ENCODE measurements at regions not wholly inside any gene's neighbourhood (a gene's known extent, or its start where the extent isn't known, plus 50 kb on each side); places are given as distances from the start of the nearest gene placed in this dataset.

GRCh38 chr5:3424946-3425345, 170.7 kb upstream of the IRX1 start:
- peaks cover 3% of the 10 kb centered on the region for H3K27me3 Mint-ChIP-seq
- POLR2A ChIA-PET, result no interaction called here
- intact Hi-C loops (cut with DNase I, micrococcal nuclease), result no loop called here
- no peak overlapping the region for H3K4me3 Mint-ChIP-seq
- ATAC-seq, result no peak
- no peak overlapping the region for H3K27ac Mint-ChIP-seq
- no peaks in the 10 kb centered on the region for H3K36me3 Mint-ChIP-seq (ENCODE audit: low read depth)
- no peak for DNase-seq
- CTCF ChIA-PET, result no interaction called here
- H3K4me1 Mint-ChIP-seq, result no peaks in the 10 kb centered on the region
- peaks cover 11% of the 10 kb centered on the region for H3K9me3 Mint-ChIP-seq (ENCODE audit: low read depth)

- ATAC-seq (no peak), DNase-seq (no peak)
- Mint-ChIP-seq H3K27me3 (peaks cover 2% of the 10 kb centered on the region), H3K36me3 (ENCODE audit: low read depth) (no peaks in the 10 kb centered on the region), H3K9me3 (ENCODE audit: low read depth) (peaks cover 7% of the 10 kb centered on the region), H3K4me1 (no peaks in the 10 kb centered on the region), H3K4me3 (no peak overlapping the region), H3K27ac (no peak overlapping the region)
- intact Hi-C loops (cut with DNase I, micrococcal nuclease), result no loop called here
- ChIA-PET CTCF (interaction anchor here (0.7 kb wide), 1 partner anchor 230 kb away, joined by 3 read pairs; no protein-coding TSS in a partner anchor), POLR2A (no interaction called here)
Observed at GRCh38 chr5:3417376-3417943, 178.2 kb upstream of the IRX1 start.

GRCh38 chr5:3414371-3414770, 181.3 kb upstream of the IRX1 start:
- ChIA-PET CTCF (no interaction called here), POLR2A (no interaction called here)
- Mint-ChIP-seq H3K27me3 (peaks cover 2% of the 10 kb centered on the region), H3K4me1 (peaks cover 4% of the 10 kb centered on the region), H3K36me3 (ENCODE audit: low read depth) (no peaks in the 10 kb centered on the region), H3K9me3 (ENCODE audit: low read depth) (peaks cover 8% of the 10 kb centered on the region), H3K27ac (no peak overlapping the region), H3K4me3 (no peak overlapping the region)
- intact Hi-C loops (cut with DNase I, micrococcal nuclease), result no loop called here
- ATAC-seq, result no peak
- DNase-seq, result no peak

GRCh38 chr5:3412146-3412545, 183.5 kb upstream of the IRX1 start:
- H3K27ac Mint-ChIP-seq, result no peak overlapping the region
- DNase-seq, result no peak
- intact Hi-C loops (cut with DNase I, micrococcal nuclease), result no loop called here
- H3K9me3 Mint-ChIP-seq (ENCODE audit: low read depth), result peaks cover 9% of the 10 kb centered on the region
- no peaks in the 10 kb centered on the region for H3K27me3 Mint-ChIP-seq
- ATAC-seq, result no peak
- H3K4me1 Mint-ChIP-seq, result peaks cover 4% of the 10 kb centered on the region
- POLR2A ChIA-PET, result no interaction called here
- H3K36me3 Mint-ChIP-seq (ENCODE audit: low read depth), result no peaks in the 10 kb centered on the region
- CTCF ChIA-PET, result no interaction called here
- H3K4me3 Mint-ChIP-seq, result no peak overlapping the region

- DNase-seq (no peak), ATAC-seq (no peak)
- Mint-ChIP-seq H3K9me3 (ENCODE audit: low read depth) (peaks cover 9% of the 10 kb centered on the region), H3K27me3 (no peaks in the 10 kb centered on the region), H3K4me1 (peaks cover 4% of the 10 kb centered on the region), H3K36me3 (ENCODE audit: low read depth) (no peaks in the 10 kb centered on the region), H3K4me3 (no peak overlapping the region), H3K27ac (no peak overlapping the region)
- CTCF ChIA-PET, result no interaction called here
- intact Hi-C loops (cut with DNase I, micrococcal nuclease), result no loop called here
- POLR2A ChIA-PET, result no interaction called here
Observed at GRCh38 chr5:3411363-3411762, 184.3 kb upstream of the IRX1 start.

GRCh38 chr5:3401635-3402034, 194.0 kb upstream of the IRX1 start:
- no peaks in the 10 kb centered on the region for H3K27me3 Mint-ChIP-seq
- intact Hi-C loops (cut with DNase I, micrococcal nuclease), result no loop called here
- H3K4me1 Mint-ChIP-seq, result no peaks in the 10 kb centered on the region
- no peaks in the 10 kb centered on the region for H3K36me3 Mint-ChIP-seq (ENCODE audit: low read depth)
- ChIA-PET CTCF (no interaction called here), POLR2A (no interaction called here)
- H3K27ac Mint-ChIP-seq, result no peak overlapping the region
- ATAC-seq, result no peak
- no peak for DNase-seq
- H3K9me3 Mint-ChIP-seq (ENCODE audit: low read depth), result peaks cover 18% of the 10 kb centered on the region
- no peak overlapping the region for H3K4me3 Mint-ChIP-seq

GRCh38 chr5:3400659-3401058, 195.0 kb upstream of the IRX1 start:
- CTCF ChIA-PET, result no interaction called here
- Mint-ChIP-seq H3K4me1 (no peaks in the 10 kb centered on the region), H3K27me3 (no peaks in the 10 kb centered on the region), H3K9me3 (ENCODE audit: low read depth) (peaks cover 14% of the 10 kb centered on the region), H3K4me3 (no peak overlapping the region), H3K27ac (no peak overlapping the region), H3K36me3 (ENCODE audit: low read depth) (no peaks in the 10 kb centered on the region)
- no peak for DNase-seq
- intact Hi-C loops (cut with DNase I, micrococcal nuclease), result no loop called here
- no peak for ATAC-seq
- POLR2A ChIA-PET, result no interaction called here

- ChIA-PET POLR2A (no interaction called here), CTCF (interaction anchor here (0.7 kb wide), 1 partner anchor 15 kb away, joined by 3 read pairs; no protein-coding TSS in a partner anchor)
- no peaks in the 10 kb centered on the region for H3K4me1 Mint-ChIP-seq
- ATAC-seq (no peak), DNase-seq (no peak)
- no peaks in the 10 kb centered on the region for H3K36me3 Mint-ChIP-seq (ENCODE audit: low read depth)
- no peak overlapping the region for H3K27ac Mint-ChIP-seq
- intact Hi-C loops (cut with DNase I, micrococcal nuclease), result no loop called here
- peaks cover 9% of the 10 kb centered on the region for H3K9me3 Mint-ChIP-seq (ENCODE audit: low read depth)
- H3K4me3 Mint-ChIP-seq, result no peak overlapping the region
- H3K27me3 Mint-ChIP-seq, result no peaks in the 10 kb centered on the region
Observed at GRCh38 chr5:3394891-3395599, 200.6 kb upstream of the IRX1 start.

- H3K4me3 Mint-ChIP-seq, result no peak overlapping the region
- no peak for ATAC-seq
- ChIA-PET POLR2A (no interaction called here), CTCF (interaction anchor here (0.8 kb wide), 1 partner anchor 10 kb away, joined by 3 read pairs; no protein-coding TSS in a partner anchor)
- DNase-seq, result no peak
- no peak overlapping the region for H3K27ac Mint-ChIP-seq
- no peaks in the 10 kb centered on the region for H3K36me3 Mint-ChIP-seq (ENCODE audit: low read depth)
- H3K4me1 Mint-ChIP-seq, result no peaks in the 10 kb centered on the region
- no peaks in the 10 kb centered on the region for H3K27me3 Mint-ChIP-seq
- intact Hi-C loops (cut with DNase I, micrococcal nuclease), result no loop called here
- H3K9me3 Mint-ChIP-seq (ENCODE audit: low read depth), result peaks cover under 1% of the 10 kb centered on the region
Observed at GRCh38 chr5:3393920-3394597, 201.6 kb upstream of the IRX1 start.

GRCh38 chr5:3393122-3393919, 202.3 kb upstream of the IRX1 start:
- H3K4me1 Mint-ChIP-seq, result no peaks in the 10 kb centered on the region
- DNase-seq (no peak), ATAC-seq (no peak)
- H3K27me3 Mint-ChIP-seq, result no peaks in the 10 kb centered on the region
- POLR2A ChIA-PET, result no interaction called here
- intact Hi-C loops (cut with DNase I, micrococcal nuclease), result no loop called here
- no peak overlapping the region for H3K27ac Mint-ChIP-seq
- H3K4me3 Mint-ChIP-seq, result no peak overlapping the region
- H3K36me3 Mint-ChIP-seq (ENCODE audit: low read depth), result no peaks in the 10 kb centered on the region
- H3K9me3 Mint-ChIP-seq (ENCODE audit: low read depth), result no peaks in the 10 kb centered on the region
- CTCF ChIA-PET, result interaction anchor here (0.8 kb wide), 1 partner anchor 9 kb away, joined by 3 read pairs; no protein-coding TSS in a partner anchor

GRCh38 chr5:3392306-3392939, 203.2 kb upstream of the IRX1 start:
- ChIA-PET CTCF (no interaction called here), POLR2A (no interaction called here)
- no peaks in the 10 kb centered on the region for H3K9me3 Mint-ChIP-seq (ENCODE audit: low read depth)
- H3K4me1 Mint-ChIP-seq, result no peaks in the 10 kb centered on the region
- no peaks in the 10 kb centered on the region for H3K27me3 Mint-ChIP-seq
- no peak overlapping the region for H3K4me3 Mint-ChIP-seq
- no peak for ATAC-seq
- H3K36me3 Mint-ChIP-seq (ENCODE audit: low read depth), result no peaks in the 10 kb centered on the region
- no peak for DNase-seq
- intact Hi-C loops (cut with DNase I, micrococcal nuclease), result no loop called here
- H3K27ac Mint-ChIP-seq, result no peak overlapping the region

Data from activated CD4-positive, alpha-beta T cell treated with anti-CD3 and anti-CD28 coated beads for 36 hours (primary cell).